ENCODE measurements at regions not wholly inside any gene's neighbourhood (a gene's known extent, or its start where the extent isn't known, plus 50 kb on each side); places are given as distances from the start of the nearest gene placed in this dataset.
"Not testable (repeated sequence)": the region's sequence is repeated elsewhere in the genome, so short reads cannot be mapped to it uniquely, and the experiment has no call there.

GRCh38 chr6:121896363-121896762, 460.9 kb downstream of the GJA1 start:
- in situ Hi-C loops (cut with HindIII; ENCODE audit: low sequenced_read_pairs) = no loop called here

GRCh38 chr6:121896771-121897170, 461.3 kb downstream of the GJA1 start:
- in situ Hi-C loops (cut with HindIII; ENCODE audit: low sequenced_read_pairs) = no loop called here

GRCh38 chr6:121897337-121897760, 461.9 kb downstream of the GJA1 start:
- in situ Hi-C loops (cut with HindIII; ENCODE audit: low sequenced_read_pairs) = no loop called here

GRCh38 chr6:121901432-121901831, 466.0 kb downstream of the GJA1 start:
- in situ Hi-C loops (cut with HindIII; ENCODE audit: low sequenced_read_pairs) = no loop called here

GRCh38 chr6:121904559-121904958, 469.1 kb downstream of the GJA1 start:
- in situ Hi-C loops (cut with HindIII; ENCODE audit: low sequenced_read_pairs) = no loop called here

- in situ Hi-C loops (cut with HindIII; ENCODE audit: low sequenced_read_pairs) = no loop called here
These were observed 477.5 kb downstream of the GJA1 start for GRCh38 chr6:121912905-121913304.

GRCh38 chr6:121917263-121917829, 481.9 kb downstream of the GJA1 start:
- in situ Hi-C loops (cut with HindIII; ENCODE audit: low sequenced_read_pairs) = no loop called here

GRCh38 chr6:121917834-121918559, 481.5 kb upstream of the HSF2 start:
- in situ Hi-C loops (cut with HindIII; ENCODE audit: low sequenced_read_pairs) = no loop called here

- in situ Hi-C loops (cut with HindIII; ENCODE audit: low sequenced_read_pairs) = no loop called here
These were observed 478.8 kb upstream of the HSF2 start for GRCh38 chr6:121920616-121921015.

GRCh38 chr6:121925024-121925423, 474.4 kb upstream of the HSF2 start:
- in situ Hi-C loops (cut with HindIII; ENCODE audit: low sequenced_read_pairs) = no loop called here

- in situ Hi-C loops (cut with HindIII; ENCODE audit: low sequenced_read_pairs) = no loop called here
These were observed 473.8 kb upstream of the HSF2 start for GRCh38 chr6:121925534-121926255.

GRCh38 chr6:121929301-121929700, 470.2 kb upstream of the HSF2 start:
- in situ Hi-C loops (cut with HindIII; ENCODE audit: low sequenced_read_pairs) = no loop called here

- in situ Hi-C loops (cut with HindIII; ENCODE audit: low sequenced_read_pairs) = no loop called here
These were observed 467.1 kb upstream of the HSF2 start for GRCh38 chr6:121932076-121932991.

GRCh38 chr6:121934451-121934850, 465.0 kb upstream of the HSF2 start:
- in situ Hi-C loops (cut with HindIII; ENCODE audit: low sequenced_read_pairs) = no loop called here

- in situ Hi-C loops (cut with HindIII; ENCODE audit: low sequenced_read_pairs) = loop anchor here (5.0 kb wide), 1 partner anchor 37 kb away; no protein-coding TSS in a partner anchor
These were observed 458.7 kb upstream of the HSF2 start for GRCh38 chr6:121940728-121941127.

GRCh38 chr6:121944354-121944753, 455.1 kb upstream of the HSF2 start:
- in situ Hi-C loops (cut with HindIII; ENCODE audit: low sequenced_read_pairs) = loop anchor here (5.0 kb wide), 1 partner anchor 33 kb away; no protein-coding TSS in a partner anchor

GRCh38 chr6:121951123-121951522, 448.3 kb upstream of the HSF2 start:
- in situ Hi-C loops (cut with HindIII; ENCODE audit: low sequenced_read_pairs) = no loop called here

GRCh38 chr6:121951918-121952379, 447.5 kb upstream of the HSF2 start:
- in situ Hi-C loops (cut with HindIII; ENCODE audit: low sequenced_read_pairs) = no loop called here

GRCh38 chr6:121955401-121955800, 444.1 kb upstream of the HSF2 start:
- in situ Hi-C loops (cut with HindIII; ENCODE audit: low sequenced_read_pairs) = not testable (repeated sequence)

GRCh38 chr6:121956782-121957181, 442.7 kb upstream of the HSF2 start:
- in situ Hi-C loops (cut with HindIII; ENCODE audit: low sequenced_read_pairs) = no loop called here

- in situ Hi-C loops (cut with HindIII; ENCODE audit: low sequenced_read_pairs) = no loop called here
These were observed 440.0 kb upstream of the HSF2 start for GRCh38 chr6:121959501-121959900.
